OCI-LY1 (cell line): ENCODE measurements at regions not wholly inside any gene's neighbourhood (a gene's known extent, or its start where the extent isn't known, plus 50 kb on each side); places are given as distances from the start of the nearest gene placed in this dataset.

Experiments
- H2AFZ ChIP-seq: fragments of 200-600 bp; sonication (generic), shearing (Covaris generic); 2 replicates; pipeline ENCODE4 v1.6.0; 2014; ENCODE audit warnings: antibody characterized with exemption, mild to moderate bottlenecking, low read length
- H3F3A ChIP-seq: fragments of 200-600 bp; sonication (generic), shearing (Covaris generic); 2 replicates; pipeline ENCODE4 v1.6.0; 2014; ENCODE audit warnings: mild to moderate bottlenecking, antibody characterized with exemption, low read length, moderate library complexity; ENCODE audit not compliant: insufficient read depth
- H3K27ac ChIP-seq: fragments of 200-600 bp; sonication (generic); 2 replicates; pipeline ENCODE4 v1.5.1; 2014; ENCODE audit warnings: low read length, mixed run types, mild to moderate bottlenecking, low read depth; ENCODE audit not compliant: poor library complexity, severe bottlenecking
- H3K27me3 ChIP-seq: fragments of 200-600 bp; sonication (generic); 2 replicates; pipeline ENCODE4 v1.6.0; 2014; ENCODE audit warnings: antibody characterized with exemption, mild to moderate bottlenecking, low read length, moderate library complexity; ENCODE audit not compliant: insufficient read depth
- H3K36me3 ChIP-seq: fragments of 200-600 bp; sonication (generic); 2 replicates; pipeline ENCODE4 v1.6.1; 2014; ENCODE audit warnings: mild to moderate bottlenecking, antibody characterized with exemption, low read length, moderate library complexity, mixed read lengths; ENCODE audit not compliant: insufficient read depth
- H3K4me1 ChIP-seq: fragments of 200-600 bp; sonication (generic); 2 replicates; pipeline ENCODE4 v1.5.1; 2014; ENCODE audit warnings: mild to moderate bottlenecking, low read length, moderate library complexity; ENCODE audit not compliant: insufficient read depth, severe bottlenecking
- H3K4me2 ChIP-seq: fragments of 200-600 bp; sonication (generic), shearing (Covaris generic); 2 replicates; pipeline ENCODE4 v1.6.1; 2014; ENCODE audit warnings: low read length
- H3K4me3 ChIP-seq: fragments of 200-600 bp; sonication (generic); 2 replicates; pipeline ENCODE4 v1.5.1; 2014; ENCODE audit warnings: low read length, low read depth, mild to moderate bottlenecking, mixed read lengths; ENCODE audit not compliant: poor library complexity, severe bottlenecking
- H3K79me2 ChIP-seq: fragments of 200-600 bp; shearing (Covaris generic); 2 replicates; pipeline ENCODE4 v1.6.1; 2016; ENCODE audit warnings: mixed run types, low read length, mixed read lengths; ENCODE audit not compliant: insufficient read depth
- H3K9ac ChIP-seq: fragments of 200-600 bp; sonication (generic), shearing (Covaris generic); 2 replicates; pipeline ENCODE4 v1.6.1; 2014; ENCODE audit warnings: mild to moderate bottlenecking, low read length, mixed read lengths
- H3K9me2 ChIP-seq: fragments of 200-600 bp; sonication (generic), shearing (Covaris generic); 2 replicates; pipeline ENCODE4 v1.6.1; 2014; ENCODE audit warnings: low read depth, mild to moderate bottlenecking, low read length, mixed read lengths
- H3K9me3 ChIP-seq: fragments of 200-600 bp; shearing (Covaris generic); 2 replicates; pipeline ENCODE4 v1.6.1; 2014; ENCODE audit warnings: low read length, mixed read lengths
- H4K20me1 ChIP-seq: fragments of 200-600 bp; sonication (generic), shearing (Covaris generic); 2 replicates; pipeline ENCODE4 v1.6.0; 2016; ENCODE audit warnings: mild to moderate bottlenecking, low read length; ENCODE audit not compliant: insufficient read depth
- CTCF ChIP-seq: fragments of 200-600 bp; sonication (generic), shearing (Covaris generic); IDR thresholded peaks from 2 replicates; pipeline ENCODE4 v1.5.1; 2017; ENCODE audit warnings: mild to moderate bottlenecking, antibody characterized with exemption, low read length, moderate library complexity, mixed read lengths
- EZH2 ChIP-seq: fragments of 200-600 bp; sonication (generic), shearing (Covaris generic); IDR thresholded peaks from 2 replicates; pipeline ENCODE4 v1.8.0; 2017; ENCODE audit warnings: borderline replicate concordance, mixed run types, mild to moderate bottlenecking, antibody characterized with exemption, low read length, moderate library complexity, mixed read lengths

GRCh38 chr11:92286709-92287108 lies 62.1 kb downstream of the FAT3 start:
- H4K20me1 ChIP-seq: no peaks in the 10 kb centered on the region
- H3K4me1 ChIP-seq: no peaks in the 10 kb centered on the region
- H3F3A ChIP-seq: no peaks in the 10 kb centered on the region
- no peaks in the 10 kb centered on the region for H3K79me2 ChIP-seq
- no peaks in the 10 kb centered on the region for H3K36me3 ChIP-seq
- H3K4me2 ChIP-seq: no peak overlapping the region
- no peak overlapping the region for H3K27ac ChIP-seq
- no peaks in the 10 kb centered on the region for H3K27me3 ChIP-seq
- H3K4me3 ChIP-seq: no peak overlapping the region
- TF ChIP-seq EZH2: no peak
- no peak for TF ChIP-seq CTCF
- H3K9me3 ChIP-seq: no peaks in the 10 kb centered on the region
- no peak overlapping the region for H2AFZ ChIP-seq
- H3K9me2 ChIP-seq: no peaks in the 10 kb centered on the region
- no peak overlapping the region for H3K9ac ChIP-seq

- Histone ChIP-seq H3K4me3 (no peak overlapping the region), H3K4me2 (no peak overlapping the region), H3K9me2 (no peaks in the 10 kb centered on the region), H3K27ac (no peak overlapping the region), H4K20me1 (no peaks in the 10 kb centered on the region), H3K9ac (no peak overlapping the region), H2AFZ (no peak overlapping the region), H3K79me2 (no peaks in the 10 kb centered on the region), H3K27me3 (no peaks in the 10 kb centered on the region), H3K4me1 (no peaks in the 10 kb centered on the region), H3K9me3 (no peaks in the 10 kb centered on the region), H3K36me3 (no peaks in the 10 kb centered on the region), H3F3A (no peaks in the 10 kb centered on the region)
- TF ChIP-seq EZH2 (no peak), CTCF (no peak)
Measured at GRCh38 chr11:92295175-92296137, 70.8 kb downstream of the FAT3 start.

GRCh38 chr11:92296138-92296515 lies 71.5 kb downstream of the FAT3 start:
- Histone ChIP-seq H2AFZ (no peak overlapping the region), H3K9me2 (no peaks in the 10 kb centered on the region), H3K4me1 (no peaks in the 10 kb centered on the region), H3K4me2 (no peak overlapping the region), H4K20me1 (no peaks in the 10 kb centered on the region), H3K9ac (no peak overlapping the region), H3K36me3 (no peaks in the 10 kb centered on the region), H3K79me2 (no peaks in the 10 kb centered on the region), H3F3A (no peaks in the 10 kb centered on the region), H3K27ac (no peak overlapping the region), H3K9me3 (no peaks in the 10 kb centered on the region), H3K4me3 (no peak overlapping the region), H3K27me3 (no peaks in the 10 kb centered on the region)
- TF ChIP-seq CTCF (no peak), EZH2 (no peak)
